ENCODE measurements at regions not wholly inside any gene's neighbourhood (a gene's known extent, or its start where the extent isn't known, plus 50 kb on each side); places are given as distances from the start of the nearest gene placed in this dataset.

- TF ChIP-seq CTCF (IDR thresholded peaks at IDR 0.05) (no peak), POLR2A (IDR thresholded peaks at IDR 0.05) (no peak)
Measured at GRCh38 chr4:180153587-180153986, 2089.6 kb upstream of the TENM3 start.

Data from heart left ventricle (tissue), 13 donors.